CD4-positive, alpha-beta T cell treated with Interleukin-6 at 100 ng/mL for 8 hours (primary cell): ENCODE measurements at regions not wholly inside any gene's neighbourhood (a gene's known extent, or its start where the extent isn't known, plus 50 kb on each side); places are given as distances from the start of the nearest gene placed in this dataset.

Source experiments
- DNase-seq: peaks from one replicate; pipeline ENCODE4 v3.0.0-alpha.2; 2020; ENCODE audit warnings: mixed read lengths, low spot score

DNA sequence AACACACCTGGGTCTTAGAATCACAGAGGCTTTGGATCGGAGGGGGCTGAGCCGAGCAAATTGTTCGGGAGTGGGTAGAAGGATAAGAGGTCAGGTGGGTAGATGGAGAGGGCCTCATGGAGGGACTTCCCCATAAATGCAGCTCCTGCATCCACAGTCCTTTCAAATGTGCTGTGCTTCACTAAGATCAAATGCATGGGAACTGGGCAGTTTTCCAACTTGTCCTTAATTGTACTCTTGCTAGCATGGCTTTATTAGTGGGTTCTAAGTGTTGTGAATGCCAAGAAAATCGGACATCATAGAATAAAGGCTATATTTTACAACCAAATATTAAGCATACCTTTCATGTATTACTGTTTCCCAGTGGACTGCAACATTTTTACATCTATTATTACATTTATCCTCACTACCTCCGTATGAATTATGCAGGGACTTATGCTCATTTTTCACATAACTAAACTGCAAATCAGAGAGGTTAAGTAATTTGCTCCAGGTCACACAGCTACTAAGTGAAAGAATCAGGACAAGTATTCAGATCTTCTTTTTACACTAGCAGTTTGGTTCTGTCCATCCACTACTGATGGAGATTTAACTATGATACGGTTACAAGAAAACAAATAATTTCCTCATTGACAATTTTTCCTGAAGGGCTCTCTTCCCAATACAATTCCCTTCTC lies 174.5 kb upstream of the RUNX1 start:
- DNase-seq = no peak

DNA sequence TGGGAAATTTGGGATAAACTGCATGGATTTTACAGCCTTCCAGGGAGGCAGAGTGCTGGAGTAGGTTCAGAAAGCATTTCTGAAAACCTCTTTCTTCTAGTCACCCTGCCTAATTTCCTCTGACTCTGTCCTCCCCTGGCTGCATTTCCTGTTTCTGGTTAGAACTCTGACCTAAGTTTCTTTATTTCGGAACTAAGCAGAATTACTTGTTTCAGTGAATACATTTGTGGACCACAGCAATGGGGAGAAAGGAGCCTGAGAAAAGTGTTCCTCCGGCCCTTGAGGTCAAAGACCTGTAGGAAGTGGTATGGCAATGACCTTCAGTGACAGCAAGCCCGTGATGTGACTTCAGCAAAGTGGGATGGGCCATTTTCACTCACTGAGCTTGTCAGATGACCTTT lies 173.4 kb upstream of the RUNX1 start:
- DNase-seq = peak; percentile 28

DNA sequence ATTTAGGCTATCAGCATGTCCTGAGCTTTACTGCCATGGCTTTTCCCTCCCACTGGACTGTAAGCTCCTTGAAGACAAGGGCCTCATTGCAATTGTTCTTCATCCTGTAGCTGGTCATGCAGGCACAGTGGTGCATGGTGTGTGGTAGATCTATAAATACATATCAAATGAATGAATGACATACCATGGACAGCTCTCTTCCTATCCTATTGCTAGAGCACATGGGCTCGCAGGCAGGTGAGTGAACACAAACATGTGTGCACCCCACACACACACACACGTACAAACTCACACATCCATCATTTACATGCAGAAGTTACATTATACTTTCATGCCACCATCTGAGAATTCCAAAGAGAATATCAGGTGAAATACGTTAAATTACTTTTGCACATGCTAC lies 172.9 kb upstream of the RUNX1 start:
- DNase-seq = no peak

- DNase-seq = no peak
These were observed 171.2 kb upstream of the RUNX1 start for GRCh38 chr21:35220301-35220700.

GRCh38 chr21:35219719-35220118 lies 170.6 kb upstream of the RUNX1 start:
- DNase-seq = no peak

GRCh38 chr21:35219291-35219690 lies 170.2 kb upstream of the RUNX1 start:
- DNase-seq = no peak

DNA sequence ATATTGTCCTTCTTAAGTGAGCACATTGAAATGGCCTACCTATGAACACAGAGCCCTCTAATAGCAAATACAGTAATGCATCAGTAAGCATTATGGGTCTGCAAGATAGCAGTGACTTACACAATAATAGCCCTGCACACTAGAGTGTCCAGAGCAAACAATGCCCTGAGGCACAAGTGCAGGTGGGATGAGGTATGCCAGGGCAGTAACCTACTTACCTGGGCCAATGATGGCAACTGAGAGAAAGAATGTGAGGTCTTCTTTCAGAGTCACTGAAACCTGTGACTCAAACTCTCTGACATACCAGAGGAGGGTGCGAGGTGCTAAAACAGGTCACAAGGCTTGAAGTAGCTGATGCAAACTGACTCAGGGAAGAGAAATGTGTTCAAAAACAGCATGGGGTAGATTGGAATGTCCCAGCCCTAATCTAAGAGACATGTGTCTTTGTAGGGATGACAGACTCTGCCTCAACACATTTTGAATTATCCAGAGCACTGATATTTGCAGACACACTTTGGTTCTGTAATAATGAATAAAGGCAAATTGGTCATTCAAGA lies 168.5 kb upstream of the RUNX1 start:
- no peak for DNase-seq

DNA sequence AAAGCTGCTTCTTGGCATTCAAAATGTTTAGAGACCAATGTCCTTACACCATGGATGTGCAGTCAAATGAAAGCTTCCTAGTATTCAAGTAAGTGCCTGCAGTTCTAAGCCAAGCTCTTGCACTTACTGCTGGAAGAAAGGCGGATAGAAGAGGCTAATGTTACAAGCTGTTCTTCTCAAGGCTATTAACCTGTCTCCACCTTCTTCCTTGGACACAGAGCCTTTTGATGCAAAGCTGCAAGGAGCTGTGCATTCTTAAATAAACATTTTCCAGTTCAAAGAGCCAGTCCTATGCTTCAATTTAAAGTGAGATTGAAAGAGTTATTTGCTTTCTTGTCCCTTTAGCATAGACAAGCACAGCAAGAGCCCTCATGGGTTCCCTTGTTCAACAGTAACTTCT lies 167.9 kb upstream of the RUNX1 start:
- no peak for DNase-seq

- no peak for DNase-seq
These were observed 166.8 kb upstream of the RUNX1 start for GRCh38 chr21:35215870-35216269.

- DNase-seq = no peak
These were observed 163.5 kb upstream of the RUNX1 start for GRCh38 chr21:35212393-35213127.

DNA sequence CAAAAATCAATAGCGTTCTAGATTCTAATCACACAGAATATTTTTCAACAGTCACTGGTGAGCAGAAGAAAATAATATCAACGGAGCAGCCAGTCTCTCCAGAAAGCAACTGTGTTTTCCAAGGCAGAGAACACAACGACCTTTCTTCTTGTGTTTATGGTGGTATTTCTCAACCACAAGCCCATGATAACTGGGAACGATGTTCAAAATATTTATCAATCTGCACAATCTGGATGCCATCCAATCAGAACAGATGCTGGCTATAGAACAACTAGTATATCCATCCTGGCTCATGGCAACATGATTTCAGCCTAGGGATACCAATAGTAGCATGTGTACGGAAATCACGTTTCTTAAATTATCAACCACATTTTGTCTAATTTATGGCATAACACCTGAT lies 162.7 kb upstream of the RUNX1 start:
- no peak for DNase-seq

GRCh38 chr21:35210093-35210492 lies 161.0 kb upstream of the RUNX1 start:
- no peak for DNase-seq

GRCh38 chr21:35208810-35209517 lies 159.9 kb upstream of the RUNX1 start:
- DNase-seq = no peak

GRCh38 chr21:35208104-35208503 lies 159.0 kb upstream of the RUNX1 start:
- no peak for DNase-seq

GRCh38 chr21:35207322-35207721 lies 158.2 kb upstream of the RUNX1 start:
- no peak for DNase-seq

- DNase-seq = no peak
These were observed 157.3 kb upstream of the RUNX1 start for GRCh38 chr21:35206141-35207125.

DNA sequence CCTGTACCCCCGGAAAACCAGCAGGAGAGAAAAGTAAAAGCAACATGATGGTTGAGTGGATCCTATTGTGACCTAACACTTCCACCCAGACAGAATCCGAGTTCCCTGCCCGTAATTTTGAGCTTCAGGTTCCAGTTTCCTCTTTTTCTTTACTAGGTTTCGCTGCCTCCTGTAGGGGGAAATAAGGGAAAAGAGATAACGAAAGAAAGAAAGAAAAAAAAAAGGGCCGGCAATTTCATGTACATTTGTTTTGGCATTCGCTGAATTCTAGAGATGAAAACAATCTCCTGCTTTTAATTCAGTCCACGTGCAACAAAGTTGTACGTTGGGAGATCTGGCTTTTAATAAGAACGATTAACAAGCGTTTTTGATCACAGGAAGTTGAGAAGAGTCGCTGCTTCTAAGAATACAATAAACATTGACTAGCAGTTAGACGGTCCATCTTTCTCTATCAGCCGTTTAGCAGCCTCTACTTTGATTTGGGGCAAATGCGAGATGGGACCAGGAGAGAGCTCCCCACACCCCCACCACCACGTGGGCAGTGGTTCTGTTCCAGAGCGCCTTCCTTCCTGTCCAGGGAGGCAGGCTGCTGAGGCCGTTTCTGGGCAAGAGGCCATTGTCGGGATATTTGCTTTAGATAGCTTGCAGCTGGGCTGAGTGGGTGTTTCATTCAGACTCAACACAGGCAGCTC lies 155.9 kb upstream of the RUNX1 start:
- DNase-seq = no peak

- no peak for DNase-seq
These were observed 155.0 kb upstream of the RUNX1 start for GRCh38 chr21:35204125-35204524.

- no peak for DNase-seq
These were observed 154.2 kb upstream of the RUNX1 start for GRCh38 chr21:35203093-35203977.

DNA sequence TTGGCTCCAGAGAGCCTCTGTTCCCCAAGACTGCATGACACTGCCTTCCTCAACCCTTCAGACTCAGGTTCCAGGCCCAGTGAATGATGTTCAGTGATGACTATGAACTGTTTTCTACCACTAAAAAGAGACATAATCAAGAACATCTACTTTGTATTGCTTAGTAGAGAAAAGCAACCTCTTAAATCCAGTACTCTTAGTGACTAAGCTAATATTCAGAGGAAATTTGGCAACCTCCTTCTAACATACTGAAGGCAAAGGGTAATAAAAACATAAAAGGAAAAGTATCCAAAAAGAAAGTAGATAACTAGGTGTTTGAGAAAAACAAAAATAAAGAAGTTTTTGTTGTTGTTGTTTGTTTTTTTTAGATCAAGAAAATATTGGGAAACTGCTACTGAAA lies 153.3 kb upstream of the RUNX1 start:
- no peak for DNase-seq
